HEK293 (cell line): ENCODE measurements at regions not wholly inside any gene's neighbourhood (a gene's known extent, or its start where the extent isn't known, plus 50 kb on each side); places are given as distances from the start of the nearest gene placed in this dataset.

Source experiments
- CTCF ChIP-seq: fragments of 450-650 bp; formaldehyde crosslinking; IDR thresholded peaks from 2 replicates; pipeline ENCODE4 v1.5.1; 2016; ENCODE audit warnings: missing biosample characterization, missing genetic modification characterization
- KLF16 ChIP-seq: fragments of 450-650 bp; formaldehyde crosslinking; IDR thresholded peaks from 2 replicates; pipeline ENCODE4 v1.5.1; 2017; ENCODE audit warnings: missing biosample characterization, missing genetic modification characterization
- ZNF510 ChIP-seq: fragments of 450-650 bp; formaldehyde crosslinking; IDR thresholded peaks from 2 replicates; pipeline ENCODE4 v1.5.1; 2018; ENCODE audit warnings: mild to moderate bottlenecking, missing genetic modification characterization, missing biosample characterization; ENCODE audit not compliant: insufficient replicate concordance
- ZNF777 ChIP-seq: fragments of 450-650 bp; formaldehyde crosslinking; IDR thresholded peaks from 2 replicates; pipeline ENCODE4 v1.5.1; 2017; ENCODE audit warnings: missing biosample characterization, missing genetic modification characterization, borderline replicate concordance

DNA sequence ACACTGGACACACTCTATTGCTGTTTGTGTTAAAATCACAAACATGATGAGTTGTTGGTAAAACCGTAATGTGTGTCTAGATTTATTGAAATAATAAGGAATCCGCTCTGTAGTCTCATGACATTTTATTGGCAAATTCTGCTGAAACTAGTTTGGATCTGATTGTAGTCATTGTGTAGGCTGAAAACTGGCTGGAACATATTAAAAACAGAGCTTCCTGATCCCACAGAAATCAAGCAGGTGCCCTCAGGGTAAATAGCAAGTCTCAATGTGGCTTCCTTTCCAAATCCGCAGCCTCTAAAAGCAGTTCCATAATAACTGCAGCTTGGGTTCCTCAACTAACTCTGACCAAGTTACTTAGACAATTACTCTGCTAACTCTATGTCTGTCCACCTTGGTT lies 427.5 kb upstream of the KIF2A start:
- TF ChIP-seq ZNF510 (no peak), KLF16 (tag by site-specific recombination) (no peak), ZNF777 (tag by site-specific recombination) (no peak), CTCF (tag by site-specific recombination) (no peak)
